HCT116 (cell line): ENCODE measurements at regions not wholly inside any gene's neighbourhood (a gene's known extent, or its start where the extent isn't known, plus 50 kb on each side); places are given as distances from the start of the nearest gene placed in this dataset.

ENCODE experiments used
- ATAC-seq: fragments of 200-7000 bp; cut with Tn5 transposase; 2 replicates; pipeline ENCODE4 v1.9.1; 2020; ENCODE audit warnings: mild to moderate bottlenecking, moderate library complexity
- BruUV-seq: library from RNA; stranded (reverse); fragments of 400-500 nt; replicated peaks from 2 replicates; lab custom pipeline; 2021; lab: Mats Ljungman, UMichigan
- CTCF ChIA-PET: fragments of 300-600 bp; sonication (Branson Sonifier 250); formaldehyde crosslinking; loops from one replicate; lab custom pipeline; 2021; ENCODE audit warnings: antibody characterized with exemption; lab: Charles Lee
- POLR2A ChIA-PET: fragments of 300-600, 350-600 bp; sonication (Branson Sonifier 250); formaldehyde crosslinking; loops from one replicate; lab custom pipeline; 2021; ENCODE audit warnings: antibody characterized with exemption; lab: Charles Lee
- RAD21 ChIA-PET, 2 experiments: fragments of 300-600 bp; sonication (Branson Sonifier 250); formaldehyde crosslinking; loops; one replicate each; lab custom pipeline; 2023; ENCODE audit warnings: low total read pairs in 2 of 2; ENCODE audit not compliant: uncharacterized antibody in 2 of 2, unreplicated experiment in 2 of 2, low non-redundant PET in 1 of 2; lab: Charles Lee
- DNase-seq: peaks from one replicate; pipeline ENCODE4 v3.0.0-alpha.2; 2010; ENCODE audit warnings: low read depth, low spot score
- H2AFZ ChIP-seq: fragments of 200-600 bp; shearing (Covaris generic), sonication (generic); 2 replicates; pipeline ENCODE4 v1.6.1; 2017; ENCODE audit warnings: low read depth, mixed run types, mixed read lengths, antibody characterized with exemption, low read length; ENCODE audit not compliant: poor library complexity, severe bottlenecking
- H3K27ac ChIP-seq: 2 replicates; pipeline ENCODE4 v1.5.1; 2012; ENCODE audit warnings: low read depth, low read length
- H3K27me3 ChIP-seq: fragments of 200-600 bp; sonication (generic); 2 replicates; pipeline ENCODE4 v1.6.1; 2016; ENCODE audit warnings: mixed run types, low read length, mixed read lengths; ENCODE audit not compliant: insufficient read depth
- H3K36me3 ChIP-seq, 2 experiments: fragments of 200-500 bp in 1 of 2; fragments of 200-600 bp in 1 of 2; sonication (Bioruptor generic) in 1 of 2; sonication (generic) in 1 of 2; 2 replicates each; pipeline versions ENCODE4 v1.5.1 to v1.6.1; 2014 to 2016; ENCODE audit warnings: low read length in 2 of 2, inconsistent platforms in 1 of 2, mixed read lengths in 1 of 2, mixed run types in 1 of 2; ENCODE audit not compliant: insufficient read depth in 2 of 2, control insufficient read depth in 1 of 2
- H3K4me1 ChIP-seq, 2 experiments: fragments of 200-600 bp in 1 of 2; sonication (generic) in 1 of 2; 2 replicates each; pipeline versions ENCODE4 v1.5.1 to v1.6.1; 2012 to 2017; ENCODE audit warnings: low read length in 2 of 2, inconsistent platforms in 1 of 2, mild to moderate bottlenecking in 1 of 2, mixed read lengths in 1 of 2, mixed run types in 1 of 2, moderate library complexity in 1 of 2; ENCODE audit not compliant: insufficient read depth in 2 of 2, control insufficient read depth in 1 of 2
- H3K4me2 ChIP-seq: fragments of 200-600 bp; sonication (generic); 2 replicates; pipeline ENCODE4 v1.6.1; 2017; ENCODE audit warnings: mixed run types, low read length, mixed read lengths
- H3K4me3 ChIP-seq, 2 experiments: fragments of 200-600 bp in 1 of 2; sonication (generic) in 1 of 2; replicated peaks in 1 of 2; 2 replicates each; pipeline ENCODE4 v1.5.1; 2011 to 2016; ENCODE audit warnings: low read length in 2 of 2, control low read depth in 1 of 2, low read depth in 1 of 2, mild to moderate bottlenecking in 1 of 2, mixed read lengths in 1 of 2, mixed run types in 1 of 2
- H3K79me2 ChIP-seq: fragments of 200-600 bp; sonication (generic); 2 replicates; pipeline ENCODE4 v1.6.1; 2017; ENCODE audit warnings: mild to moderate bottlenecking, mixed run types, low read length, moderate library complexity, mixed read lengths; ENCODE audit not compliant: insufficient read depth
- H3K9ac ChIP-seq: fragments of 200-600 bp; sonication (generic); 2 replicates; pipeline ENCODE4 v1.6.1; 2016; ENCODE audit warnings: low read length, mixed read lengths
- H3K9me2 ChIP-seq: fragments of 200-600 bp; sonication (generic), shearing (Covaris generic); 2 replicates; pipeline ENCODE4 v1.6.1; 2017; ENCODE audit warnings: mixed run types, mild to moderate bottlenecking, moderate library complexity; ENCODE audit not compliant: insufficient read depth
- H3K9me3 ChIP-seq, 2 experiments: fragments of 200-500 bp in 1 of 2; fragments of 200-600 bp in 1 of 2; sonication (Bioruptor generic) in 1 of 2; sonication (generic) in 1 of 2; 2 replicates each; pipeline ENCODE4 v1.6.1; 2014 to 2017; ENCODE audit warnings: low read length in 2 of 2, mixed read lengths in 2 of 2, inconsistent platforms in 1 of 2, low read depth in 1 of 2, mild to moderate bottlenecking in 1 of 2, mixed run types in 1 of 2, moderate library complexity in 1 of 2; ENCODE audit not compliant: control insufficient read depth in 1 of 2, insufficient read depth in 1 of 2
- H4K20me1 ChIP-seq: fragments of 200-600 bp; sonication (generic), shearing (Covaris generic); 2 replicates; pipeline ENCODE4 v1.6.1; 2017; ENCODE audit warnings: mixed run types, mild to moderate bottlenecking, moderate library complexity; ENCODE audit not compliant: insufficient read depth
- ATF3 ChIP-seq: IDR thresholded peaks from 2 replicates; pipeline ENCODE4 v1.6.1; 2012
- CBX3 ChIP-seq: IDR thresholded peaks from 2 replicates; pipeline ENCODE4 v1.6.1; 2012; ENCODE audit warnings: low read depth
- ELF1 ChIP-seq: IDR thresholded peaks from 2 replicates; pipeline ENCODE4 v1.6.1; 2012; ENCODE audit warnings: low read depth, borderline replicate concordance
- EZH2 ChIP-seq: fragments of 200-600 bp; sonication (generic); IDR thresholded peaks from 2 replicates; pipeline ENCODE4 v1.6.1; 2017; ENCODE audit warnings: antibody characterized with exemption, mixed run types
- MAX ChIP-seq: IDR thresholded peaks from 2 replicates; pipeline ENCODE4 v1.6.1; 2012
- POLR2A ChIP-seq: IDR thresholded peaks from 2 replicates; pipeline ENCODE4 v1.7.0; 2011; ENCODE audit warnings: borderline replicate concordance; ENCODE audit not compliant: insufficient read depth, insufficient read length; ENCODE audit errors: extremely low read depth
- POLR2AphosphoS5 ChIP-seq: IDR thresholded peaks from 2 replicates; pipeline ENCODE4 v1.6.1; 2011; ENCODE audit warnings: mild to moderate bottlenecking, low read depth, low read length, moderate library complexity
- REST ChIP-seq: IDR thresholded peaks from 2 replicates; pipeline ENCODE4 v1.6.1; 2012; ENCODE audit warnings: low read depth
- SIN3A ChIP-seq: IDR thresholded peaks from 2 replicates; pipeline ENCODE4 v1.6.1; 2012; ENCODE audit warnings: low read depth
- SRF ChIP-seq: IDR thresholded peaks from 2 replicates; pipeline ENCODE4 v1.6.1; 2012; ENCODE audit warnings: low read depth
- TCF7L2 ChIP-seq: IDR thresholded peaks from 2 replicates; pipeline ENCODE4 v1.7.0; 2011; ENCODE audit warnings: borderline replicate concordance, inconsistent platforms; ENCODE audit not compliant: insufficient read depth, insufficient read length; ENCODE audit errors: extremely low read depth
- ZBTB33 ChIP-seq: IDR thresholded peaks from 2 replicates; pipeline ENCODE4 v1.6.1; 2011; ENCODE audit warnings: mild to moderate bottlenecking, low read length, moderate library complexity; ENCODE audit not compliant: insufficient replicate concordance; ENCODE audit errors: extremely low read depth
- ZFX ChIP-seq: fragments of 450-650 bp; IDR thresholded peaks from 2 replicates; pipeline ENCODE4 v1.6.1; 2017
- ZNF274 ChIP-seq: fragments of 200-500 bp; sonication (Bioruptor generic); IDR thresholded peaks from 2 replicates; pipeline ENCODE4 v1.6.1; 2014; ENCODE audit warnings: mild to moderate bottlenecking, low read depth, low read length, inconsistent platforms
- intact Hi-C: fragments of 100-400 bp; cut with micrococcal nuclease; formaldehyde crosslinking; loops from 2 replicates; pipeline ENCODE4 v1.10.0; 2022

GRCh38 chr12:41709463-41710285, 435.0 kb downstream of the GXYLT1 start:
- BruUV-seq, result no TSS peak
- ChIA-PET CTCF (no interaction called here), RAD21 (no interaction called here), POLR2A (no interaction called here)
- DNase-seq (no peak), ATAC-seq (no peak)
- intact Hi-C loops, result no loop called here
- no peak overlapping the region for H3K4me3 ChIP-seq
- H3K27ac ChIP-seq, result no peak overlapping the region
- H3K27me3 ChIP-seq, result no peaks in the 10 kb centered on the region
- no peaks in the 10 kb centered on the region for H3K9me3 ChIP-seq
- H3K9me2 ChIP-seq, result no peaks in the 10 kb centered on the region
- no peaks in the 10 kb centered on the region for H3K36me3 ChIP-seq
- H3K4me1 ChIP-seq, result no peaks in the 10 kb centered on the region
- no peak overlapping the region for H3K9ac ChIP-seq
- no peaks in the 10 kb centered on the region for H4K20me1 ChIP-seq
- no peak for TF ChIP-seq POLR2A
- no peak for TF ChIP-seq MAX
- no peak for TF ChIP-seq EZH2
- no peak for TF ChIP-seq ZNF274
- TF ChIP-seq ATF3, result no peak
- TF ChIP-seq ZBTB33, result no peak
- no peak for TF ChIP-seq REST
- no peak for TF ChIP-seq ZFX
- TF ChIP-seq TCF7L2, result no peak
- TF ChIP-seq CBX3, result no peak
- no peak for TF ChIP-seq SIN3A
- no peak for TF ChIP-seq SRF
- TF ChIP-seq ELF1, result no peak
- TF ChIP-seq POLR2AphosphoS5, result no peak
- H3K4me2 ChIP-seq, result no peak overlapping the region
- H3K79me2 ChIP-seq, result no peaks in the 10 kb centered on the region
- H2AFZ ChIP-seq, result no peak overlapping the region
